Right lobe of liver (tissue), 4 donors: ENCODE measurements at regions not wholly inside any gene's neighbourhood (a gene's known extent, or its start where the extent isn't known, plus 50 kb on each side); places are given as distances from the start of the nearest gene placed in this dataset.

Experiments used
- POLR2A ChIP-seq: fragments of 450-650 bp; IDR thresholded peaks from one replicate; pipeline ENCODE4 v1.6.1; 2017; ENCODE audit warnings: antibody characterized with exemption, mild to moderate bottlenecking
- TF ChIP-seq, protein P1 (sequence below), 4 donors: fragments of 200-600 bp in 3 of 4; fragments of 450-650 bp in 1 of 4; IDR thresholded peaks; one replicate each; pipeline versions ENCODE4 v1.5.1 to v1.8.0; 2016 to 2022; ENCODE audit warnings: antibody characterized with exemption in 4 of 4, mild to moderate bottlenecking in 2 of 4
- donor health status: DM: no; HTN: no; CAD: no.
- donor health status: DM: no; HTN: no; CAD: no.
- donor health status: DM: no; HTN: yes; CAD: no.

- TF ChIP-seq, protein P1, sequence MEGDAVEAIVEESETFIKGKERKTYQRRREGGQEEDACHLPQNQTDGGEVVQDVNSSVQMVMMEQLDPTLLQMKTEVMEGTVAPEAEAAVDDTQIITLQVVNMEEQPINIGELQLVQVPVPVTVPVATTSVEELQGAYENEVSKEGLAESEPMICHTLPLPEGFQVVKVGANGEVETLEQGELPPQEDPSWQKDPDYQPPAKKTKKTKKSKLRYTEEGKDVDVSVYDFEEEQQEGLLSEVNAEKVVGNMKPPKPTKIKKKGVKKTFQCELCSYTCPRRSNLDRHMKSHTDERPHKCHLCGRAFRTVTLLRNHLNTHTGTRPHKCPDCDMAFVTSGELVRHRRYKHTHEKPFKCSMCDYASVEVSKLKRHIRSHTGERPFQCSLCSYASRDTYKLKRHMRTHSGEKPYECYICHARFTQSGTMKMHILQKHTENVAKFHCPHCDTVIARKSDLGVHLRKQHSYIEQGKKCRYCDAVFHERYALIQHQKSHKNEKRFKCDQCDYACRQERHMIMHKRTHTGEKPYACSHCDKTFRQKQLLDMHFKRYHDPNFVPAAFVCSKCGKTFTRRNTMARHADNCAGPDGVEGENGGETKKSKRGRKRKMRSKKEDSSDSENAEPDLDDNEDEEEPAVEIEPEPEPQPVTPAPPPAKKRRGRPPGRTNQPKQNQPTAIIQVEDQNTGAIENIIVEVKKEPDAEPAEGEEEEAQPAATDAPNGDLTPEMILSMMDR (IDR thresholded peaks at IDR 0.05), result no peak
- no peak for TF ChIP-seq POLR2A
These were observed 423.0 kb downstream of the RPS6KC1 start for GRCh38 chr1:213474054-213474453.
